Nephron progenitor cell (in vitro differentiated cells): ENCODE measurements at regions not wholly inside any gene's neighbourhood (a gene's known extent, or its start where the extent isn't known, plus 50 kb on each side); places are given as distances from the start of the nearest gene placed in this dataset.

Source experiments
- DNase-seq: peaks from one replicate; pipeline ENCODE4 v3.0.0; 2021
- H3K27ac Mint-ChIP-seq: 2 replicates; pipeline ENCODE4 v1.8.0; 2021; ENCODE audit warnings: mild to moderate bottlenecking, moderate library complexity, mixed read lengths
- H3K27me3 Mint-ChIP-seq: 2 replicates; pipeline ENCODE4 v1.8.0; 2021; ENCODE audit warnings: mild to moderate bottlenecking, low read depth, mixed read lengths; ENCODE audit not compliant: poor library complexity
- H3K36me3 Mint-ChIP-seq: 2 replicates; pipeline ENCODE4 v1.8.0; 2021; ENCODE audit warnings: low read depth, mixed read lengths
- H3K4me1 Mint-ChIP-seq: 2 replicates; pipeline ENCODE4 v1.8.0; 2021; ENCODE audit warnings: mixed read lengths
- H3K4me3 Mint-ChIP-seq: 2 replicates; pipeline ENCODE4 v1.8.0; 2021; ENCODE audit warnings: mild to moderate bottlenecking, moderate library complexity, mixed read lengths
- H3K9me3 Mint-ChIP-seq: 2 replicates; pipeline ENCODE4 v1.8.0; 2021; ENCODE audit warnings: mild to moderate bottlenecking, moderate library complexity, mixed read lengths
- TF ChIP-seq, protein P1 (sequence below): fragments of 200-600 bp; sonication (generic); IDR thresholded peaks from 2 replicates; pipeline ENCODE4 v1.5.0; 2021; ENCODE audit warnings: antibody characterized with exemption

DNA sequence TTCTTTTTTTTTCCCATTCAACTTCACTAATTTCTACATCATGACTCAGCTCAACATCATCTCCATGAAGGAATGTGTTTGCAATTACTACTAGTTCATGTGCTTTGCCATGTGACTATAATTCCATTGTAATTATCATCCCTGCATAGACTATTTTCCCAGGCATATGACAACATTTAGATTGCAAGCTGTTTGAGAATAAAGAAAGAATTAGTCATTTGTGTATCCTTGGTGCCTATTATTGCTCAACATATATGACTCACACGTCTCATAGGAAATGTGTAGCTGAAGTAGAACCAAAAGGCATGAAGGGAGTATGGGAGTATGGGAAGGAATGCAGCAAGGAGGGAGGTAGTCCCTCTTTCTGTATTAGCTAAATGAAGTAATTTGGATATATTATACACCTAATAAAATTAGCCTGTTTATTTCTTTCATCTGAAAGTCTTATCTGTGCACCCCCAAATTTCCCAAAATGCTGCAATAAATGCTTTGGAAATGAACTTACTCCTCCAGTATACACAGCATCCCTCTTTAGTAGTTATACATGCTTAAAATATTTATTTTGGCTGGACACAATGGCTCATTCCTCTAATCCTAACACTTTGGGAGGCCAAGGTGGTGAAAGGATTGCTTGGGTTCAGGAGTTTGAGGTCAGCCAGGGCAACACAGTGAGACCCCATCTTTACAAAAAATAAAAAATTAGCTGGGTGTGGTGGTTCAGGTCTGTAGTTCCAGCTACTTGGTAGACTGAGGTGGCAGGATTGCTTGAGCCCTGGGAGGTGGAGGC is 316.9 kb upstream of the ADGRL4 start:
- no peaks in the 10 kb centered on the region for H3K4me1 Mint-ChIP-seq
- no peaks in the 10 kb centered on the region for H3K27me3 Mint-ChIP-seq
- TF ChIP-seq, protein P1, sequence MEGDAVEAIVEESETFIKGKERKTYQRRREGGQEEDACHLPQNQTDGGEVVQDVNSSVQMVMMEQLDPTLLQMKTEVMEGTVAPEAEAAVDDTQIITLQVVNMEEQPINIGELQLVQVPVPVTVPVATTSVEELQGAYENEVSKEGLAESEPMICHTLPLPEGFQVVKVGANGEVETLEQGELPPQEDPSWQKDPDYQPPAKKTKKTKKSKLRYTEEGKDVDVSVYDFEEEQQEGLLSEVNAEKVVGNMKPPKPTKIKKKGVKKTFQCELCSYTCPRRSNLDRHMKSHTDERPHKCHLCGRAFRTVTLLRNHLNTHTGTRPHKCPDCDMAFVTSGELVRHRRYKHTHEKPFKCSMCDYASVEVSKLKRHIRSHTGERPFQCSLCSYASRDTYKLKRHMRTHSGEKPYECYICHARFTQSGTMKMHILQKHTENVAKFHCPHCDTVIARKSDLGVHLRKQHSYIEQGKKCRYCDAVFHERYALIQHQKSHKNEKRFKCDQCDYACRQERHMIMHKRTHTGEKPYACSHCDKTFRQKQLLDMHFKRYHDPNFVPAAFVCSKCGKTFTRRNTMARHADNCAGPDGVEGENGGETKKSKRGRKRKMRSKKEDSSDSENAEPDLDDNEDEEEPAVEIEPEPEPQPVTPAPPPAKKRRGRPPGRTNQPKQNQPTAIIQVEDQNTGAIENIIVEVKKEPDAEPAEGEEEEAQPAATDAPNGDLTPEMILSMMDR = no peak
- peaks cover 13% of the 10 kb centered on the region for H3K9me3 Mint-ChIP-seq
- no peak overlapping the region for H3K4me3 Mint-ChIP-seq
- no peak overlapping the region for H3K27ac Mint-ChIP-seq
- DNase-seq = no peak
- H3K36me3 Mint-ChIP-seq = no peaks in the 10 kb centered on the region

DNA sequence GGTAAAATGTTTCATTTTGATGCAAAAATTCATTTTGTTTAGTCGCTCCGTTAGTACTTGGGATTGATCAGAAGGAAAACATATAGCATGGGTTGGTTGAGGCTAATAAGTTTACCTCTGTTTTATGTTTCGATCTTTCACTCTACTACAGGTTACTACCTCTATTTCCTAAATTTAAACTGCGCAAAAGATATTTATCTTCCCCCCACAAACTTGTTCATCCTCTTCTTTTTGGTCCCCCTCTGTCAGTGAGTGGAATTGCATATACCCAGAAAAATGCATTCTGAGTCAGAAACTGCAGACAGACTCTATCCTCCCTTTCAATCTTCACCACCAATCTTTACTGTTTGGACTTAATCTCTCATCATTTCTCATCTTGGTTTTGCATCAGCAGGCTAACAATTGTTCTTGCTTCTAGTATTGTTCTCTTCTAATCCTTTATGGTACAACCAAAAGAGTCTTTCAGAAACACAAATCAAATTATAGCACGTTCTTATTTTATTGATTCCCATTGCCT is 316.0 kb upstream of the ADGRL4 start:
- Mint-ChIP-seq H3K4me1 (no peaks in the 10 kb centered on the region), H3K9me3 (peaks cover 13% of the 10 kb centered on the region), H3K27ac (no peak overlapping the region), H3K27me3 (no peaks in the 10 kb centered on the region), H3K4me3 (no peak overlapping the region), H3K36me3 (no peaks in the 10 kb centered on the region)
- TF ChIP-seq, protein P1 = no peak
- DNase-seq = no peak

DNA sequence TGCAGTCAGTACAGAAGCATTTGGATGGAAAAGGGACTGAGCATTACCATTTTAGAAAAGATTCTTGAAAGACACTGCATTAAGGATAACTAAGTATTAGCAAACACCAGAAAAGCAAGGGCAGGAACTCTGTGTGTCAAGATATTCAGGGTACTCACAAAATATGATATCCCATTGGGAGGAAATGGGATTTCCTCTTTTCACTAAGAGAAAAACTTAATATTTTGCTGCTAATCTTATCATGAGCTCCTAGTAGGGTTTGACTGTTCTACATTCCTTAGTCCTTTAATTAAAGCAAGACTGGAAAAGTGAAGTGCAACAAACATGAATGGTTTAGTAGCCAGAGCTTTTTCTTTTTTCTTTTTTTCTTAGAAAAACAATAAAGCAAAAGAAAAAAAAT is 305.9 kb upstream of the ADGRL4 start:
- no peak overlapping the region for H3K4me3 Mint-ChIP-seq
- no peaks in the 10 kb centered on the region for H3K4me1 Mint-ChIP-seq
- H3K36me3 Mint-ChIP-seq = no peaks in the 10 kb centered on the region
- no peak for DNase-seq
- H3K27ac Mint-ChIP-seq = no peak overlapping the region
- H3K27me3 Mint-ChIP-seq = no peaks in the 10 kb centered on the region
- TF ChIP-seq, protein P1 = no peak
- H3K9me3 Mint-ChIP-seq = peaks cover 4% of the 10 kb centered on the region

DNA sequence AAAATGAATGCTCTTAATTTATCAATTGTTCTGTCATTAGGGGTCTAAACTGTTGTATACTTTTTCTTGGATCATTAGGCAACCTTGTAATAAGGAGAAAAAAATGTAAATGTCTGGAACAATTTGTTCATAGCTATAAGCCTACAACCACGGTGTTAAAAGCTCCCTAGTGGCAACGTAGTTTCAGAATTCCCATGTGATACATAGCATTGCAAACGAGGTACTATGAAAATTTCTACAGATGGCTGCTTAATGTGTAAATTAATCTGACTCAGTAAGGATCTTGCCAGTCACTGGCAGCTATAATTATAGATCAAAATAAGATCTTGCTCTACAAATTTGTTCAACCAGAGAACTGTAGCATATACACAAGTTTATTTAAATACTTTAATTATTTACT is 304.1 kb upstream of the ADGRL4 start:
- Mint-ChIP-seq H3K27me3 (no peaks in the 10 kb centered on the region), H3K9me3 (peaks cover 4% of the 10 kb centered on the region), H3K4me3 (no peak overlapping the region), H3K27ac (no peak overlapping the region), H3K36me3 (no peaks in the 10 kb centered on the region), H3K4me1 (no peaks in the 10 kb centered on the region)
- TF ChIP-seq, protein P1 = no peak
- DNase-seq = no peak

DNA sequence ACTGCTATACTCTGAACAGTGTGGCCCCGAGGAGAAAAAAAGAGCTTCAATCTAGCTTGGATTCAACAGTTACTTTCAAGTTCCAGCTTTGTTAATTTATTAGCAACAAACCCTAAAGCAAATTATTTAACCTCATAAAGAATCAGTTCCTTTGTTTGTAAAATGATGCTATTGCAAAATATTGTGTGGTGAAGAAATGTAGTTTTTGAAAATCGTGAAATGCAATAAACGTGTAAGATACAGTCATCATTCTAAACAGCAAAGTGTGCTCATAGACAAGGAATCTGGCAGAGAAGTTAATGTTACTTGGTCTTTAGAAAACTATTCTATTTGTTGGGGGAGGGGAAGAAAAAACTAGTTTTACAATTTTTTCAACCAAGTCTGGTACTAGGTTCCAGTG is 297.6 kb upstream of the ADGRL4 start:
- Mint-ChIP-seq H3K27ac (no peak overlapping the region), H3K36me3 (no peaks in the 10 kb centered on the region), H3K9me3 (no peaks in the 10 kb centered on the region), H3K4me1 (no peaks in the 10 kb centered on the region), H3K4me3 (no peak overlapping the region), H3K27me3 (no peaks in the 10 kb centered on the region)
- TF ChIP-seq, protein P1 = no peak
- DNase-seq = no peak

DNA sequence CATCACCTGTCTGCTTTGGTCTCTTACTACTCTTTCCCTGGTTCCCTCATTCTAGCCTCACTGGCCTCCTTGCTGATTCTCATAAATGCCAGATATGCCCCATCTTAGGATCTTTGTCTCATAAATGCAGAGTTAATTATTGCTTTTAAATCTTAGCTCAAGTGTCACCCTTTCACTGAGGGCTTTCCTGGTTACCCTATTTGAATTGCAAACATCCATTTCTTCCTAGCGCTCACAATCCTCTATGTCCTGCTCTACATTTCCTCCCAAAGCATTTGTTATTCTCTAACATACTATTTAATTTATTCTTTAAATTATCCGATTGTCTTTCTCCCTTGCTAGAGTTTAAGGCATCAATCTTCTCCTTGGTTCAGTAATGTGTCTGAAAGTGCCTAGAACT is 296.5 kb upstream of the ADGRL4 start:
- Mint-ChIP-seq H3K36me3 (no peaks in the 10 kb centered on the region), H3K27me3 (no peaks in the 10 kb centered on the region), H3K27ac (no peak overlapping the region), H3K4me3 (no peak overlapping the region), H3K4me1 (no peaks in the 10 kb centered on the region), H3K9me3 (no peaks in the 10 kb centered on the region)
- DNase-seq = no peak
- TF ChIP-seq, protein P1 = no peak
